HepG2 (cell line): ENCODE measurements at regions not wholly inside any gene's neighbourhood (a gene's known extent, or its start where the extent isn't known, plus 50 kb on each side); places are given as distances from the start of the nearest gene placed in this dataset.

Experiments
- ATF7-NPFF ChIP-seq: sonication (generic); formaldehyde crosslinking; IDR thresholded peaks from 2 replicates; pipeline ENCODE4 v1.8.1; 2023; ENCODE audit warnings: mild to moderate bottlenecking, low read depth, missing genetic modification reagents, moderate library complexity
- BORCS8-MEF2B ChIP-seq: sonication (generic); formaldehyde crosslinking; IDR thresholded peaks from 2 replicates; pipeline ENCODE4 v1.8.0; 2022; ENCODE audit warnings: mild to moderate bottlenecking, missing genetic modification reagents
- CREB1 ChIP-seq, 2 experiments: fragments of 450-650 bp in 1 of 2; IDR thresholded peaks; 2 replicates each; pipeline ENCODE4 v1.6.1; 2016 to 2017; ENCODE audit warnings: control low read depth in 1 of 2, mild to moderate bottlenecking in 1 of 2, missing compliant biosample characterization in 1 of 2, missing genetic modification characterization in 1 of 2
- GPBP1L1 ChIP-seq: sonication (generic); formaldehyde crosslinking; IDR thresholded peaks from 2 replicates; pipeline ENCODE4 v1.5.0; 2020; ENCODE audit warnings: mild to moderate bottlenecking, missing genetic modification reagents
- HDAC1 ChIP-seq: sonication (generic); formaldehyde crosslinking; IDR thresholded peaks from 2 replicates; pipeline ENCODE4 v1.5.1; 2020; ENCODE audit warnings: mild to moderate bottlenecking, missing genetic modification reagents
- KLF12 ChIP-seq: sonication (generic); formaldehyde crosslinking; IDR thresholded peaks from 2 replicates; pipeline ENCODE4 v1.4.0; 2020; ENCODE audit warnings: missing genetic modification reagents, borderline replicate concordance
- SRSF4 ChIP-seq: fragments of 200-400 bp; formaldehyde crosslinking; IDR thresholded peaks from one replicate; pipeline ENCODE4 v1.6.1; 2018; ENCODE audit warnings: mild to moderate bottlenecking, low read depth, low read length, moderate library complexity; ENCODE audit not compliant: poor library complexity, severe bottlenecking
- TCF7L2 ChIP-seq: IDR thresholded peaks from 2 replicates; pipeline ENCODE4 v1.6.1; 2011; ENCODE audit warnings: mild to moderate bottlenecking, low read depth, low read length, moderate library complexity
- TOPORS ChIP-seq: sonication (generic); formaldehyde crosslinking; IDR thresholded peaks from 2 replicates; pipeline ENCODE4 v1.8.0; 2023; ENCODE audit warnings: mild to moderate bottlenecking, missing genetic modification reagents
- ZBTB38 ChIP-seq: sonication (generic); formaldehyde crosslinking; IDR thresholded peaks from 2 replicates; pipeline ENCODE4 v1.5.1; 2020; ENCODE audit warnings: mild to moderate bottlenecking, missing genetic modification reagents
- ZC3H4 ChIP-seq: sonication (generic); formaldehyde crosslinking; IDR thresholded peaks from 2 replicates; pipeline ENCODE4 v1.4.0; 2020; ENCODE audit warnings: missing genetic modification reagents, borderline replicate concordance
- ZGPAT ChIP-seq: IDR thresholded peaks from 2 replicates; pipeline ENCODE4 v1.6.1; 2016; ENCODE audit warnings: mild to moderate bottlenecking
- ZNF446 ChIP-seq: sonication (generic); formaldehyde crosslinking; IDR thresholded peaks from 2 replicates; pipeline ENCODE4 v1.5.0; 2020; ENCODE audit warnings: mild to moderate bottlenecking, missing genetic modification reagents
- ZNF460 ChIP-seq: sonication (generic); formaldehyde crosslinking; IDR thresholded peaks from 2 replicates; pipeline ENCODE4 v1.5.1; 2020; ENCODE audit warnings: missing genetic modification reagents, mild to moderate bottlenecking, borderline replicate concordance
- ZNF619 ChIP-seq: sonication (generic); formaldehyde crosslinking; IDR thresholded peaks from 2 replicates; pipeline ENCODE4 v1.4.0; 2020; ENCODE audit warnings: mild to moderate bottlenecking, missing genetic modification reagents
- ZNF766 ChIP-seq: sonication (generic); formaldehyde crosslinking; IDR thresholded peaks from 2 replicates; pipeline ENCODE4 v1.5.0; 2020; ENCODE audit warnings: missing genetic modification reagents, borderline replicate concordance
- ZNF773 ChIP-seq: sonication (generic); formaldehyde crosslinking; IDR thresholded peaks from 2 replicates; pipeline ENCODE4 v1.4.0; 2020; ENCODE audit warnings: missing genetic modification reagents, borderline replicate concordance
- TF ChIP-seq, protein P1 (sequence below): IDR thresholded peaks from 2 replicates; pipeline ENCODE4 v1.6.1; 2016
- TF ChIP-seq, protein P2 (sequence below), 2 experiments: sonication (generic) in 1 of 2; formaldehyde crosslinking in 1 of 2; IDR thresholded peaks; 2 replicates each; pipeline versions ENCODE4 v1.6.1 to v1.9.0; 2014 to 2022; ENCODE audit warnings: antibody characterized with exemption in 1 of 2, borderline replicate concordance in 1 of 2, inconsistent platforms in 1 of 2, low read depth in 1 of 2, missing genetic modification reagents in 1 of 2
- TF ChIP-seq, protein P3 (sequence below): sonication (generic); formaldehyde crosslinking; IDR thresholded peaks from 2 replicates; pipeline ENCODE4 v1.4.0; 2020; ENCODE audit warnings: mild to moderate bottlenecking, missing genetic modification reagents

GRCh38 chr3:171967137-171967783, 72.1 kb upstream of the FNDC3B start (continued):
- TF ChIP-seq CREB1 (IDR thresholded peaks at IDR 0.05) (peak; percentile 72), CREB1 (CRISPR knock-in tag; IDR thresholded peaks at IDR 0.05) (peak; percentile 91), ZNF766 (CRISPR knock-in tag) (no peak), ZGPAT (peak; percentile 97), KLF12 (CRISPR knock-in tag) (no peak), ZNF773 (CRISPR knock-in tag) (no peak), SRSF4 (no peak), GPBP1L1 (CRISPR knock-in tag) (no peak), HDAC1 (peak; percentile 83), ZC3H4 (no peak), ZNF619 (CRISPR knock-in tag) (no peak), TOPORS (CRISPR knock-in tag) (0 out of 2 replicates have a peak, but pooled peaks have one; percentile 37), BORCS8-MEF2B (CRISPR knock-in tag) (no peak), ZBTB38 (CRISPR knock-in tag) (no peak; the same call in 1 of the 2 replicates), TCF7L2 (no peak), ZNF446 (CRISPR knock-in tag) (no peak), ZNF460 (no peak), ATF7-NPFF (no peak)
- TF ChIP-seq, protein P1, sequence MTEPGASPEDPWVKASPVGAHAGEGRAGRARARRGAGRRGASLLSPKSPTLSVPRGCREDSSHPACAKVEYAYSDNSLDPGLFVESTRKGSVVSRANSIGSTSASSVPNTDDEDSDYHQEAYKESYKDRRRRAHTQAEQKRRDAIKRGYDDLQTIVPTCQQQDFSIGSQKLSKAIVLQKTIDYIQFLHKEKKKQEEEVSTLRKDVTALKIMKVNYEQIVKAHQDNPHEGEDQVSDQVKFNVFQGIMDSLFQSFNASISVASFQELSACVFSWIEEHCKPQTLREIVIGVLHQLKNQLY (CRISPR knock-in tag), result peak; percentile 69; the same call in 1 of the 2 replicates
- TF ChIP-seq, protein P2, sequence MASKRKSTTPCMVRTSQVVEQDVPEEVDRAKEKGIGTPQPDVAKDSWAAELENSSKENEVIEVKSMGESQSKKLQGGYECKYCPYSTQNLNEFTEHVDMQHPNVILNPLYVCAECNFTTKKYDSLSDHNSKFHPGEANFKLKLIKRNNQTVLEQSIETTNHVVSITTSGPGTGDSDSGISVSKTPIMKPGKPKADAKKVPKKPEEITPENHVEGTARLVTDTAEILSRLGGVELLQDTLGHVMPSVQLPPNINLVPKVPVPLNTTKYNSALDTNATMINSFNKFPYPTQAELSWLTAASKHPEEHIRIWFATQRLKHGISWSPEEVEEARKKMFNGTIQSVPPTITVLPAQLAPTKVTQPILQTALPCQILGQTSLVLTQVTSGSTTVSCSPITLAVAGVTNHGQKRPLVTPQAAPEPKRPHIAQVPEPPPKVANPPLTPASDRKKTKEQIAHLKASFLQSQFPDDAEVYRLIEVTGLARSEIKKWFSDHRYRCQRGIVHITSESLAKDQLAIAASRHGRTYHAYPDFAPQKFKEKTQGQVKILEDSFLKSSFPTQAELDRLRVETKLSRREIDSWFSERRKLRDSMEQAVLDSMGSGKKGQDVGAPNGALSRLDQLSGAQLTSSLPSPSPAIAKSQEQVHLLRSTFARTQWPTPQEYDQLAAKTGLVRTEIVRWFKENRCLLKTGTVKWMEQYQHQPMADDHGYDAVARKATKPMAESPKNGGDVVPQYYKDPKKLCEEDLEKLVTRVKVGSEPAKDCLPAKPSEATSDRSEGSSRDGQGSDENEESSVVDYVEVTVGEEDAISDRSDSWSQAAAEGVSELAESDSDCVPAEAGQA (IDR thresholded peaks at IDR 0.05; ENCODE audit: low read depth), result peak; percentile 77
- TF ChIP-seq, protein P2 (CRISPR knock-in tag; IDR thresholded peaks at IDR 0.05; ENCODE audit: borderline replicate concordance), result no peak
- TF ChIP-seq, protein P3, sequence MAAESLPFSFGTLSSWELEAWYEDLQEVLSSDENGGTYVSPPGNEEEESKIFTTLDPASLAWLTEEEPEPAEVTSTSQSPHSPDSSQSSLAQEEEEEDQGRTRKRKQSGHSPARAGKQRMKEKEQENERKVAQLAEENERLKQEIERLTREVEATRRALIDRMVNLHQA (CRISPR knock-in tag), result peak; percentile 99
